SIG-M5 treated with dmso at 0.1 percent for 504 hours (cell line): ENCODE measurements at regions not wholly inside any gene's neighbourhood (a gene's known extent, or its start where the extent isn't known, plus 50 kb on each side); places are given as distances from the start of the nearest gene placed in this dataset.
"Not testable (repeated sequence)": the region's sequence is repeated elsewhere in the genome, so short reads cannot be mapped to it uniquely, and the experiment has no call there.

ENCODE experiments used
- DNase-seq: peaks from one replicate; lab custom pipeline; 2025; ENCODE audit not compliant: unreplicated experiment; lab: John Stamatoyannopoulos, UW

DNA sequence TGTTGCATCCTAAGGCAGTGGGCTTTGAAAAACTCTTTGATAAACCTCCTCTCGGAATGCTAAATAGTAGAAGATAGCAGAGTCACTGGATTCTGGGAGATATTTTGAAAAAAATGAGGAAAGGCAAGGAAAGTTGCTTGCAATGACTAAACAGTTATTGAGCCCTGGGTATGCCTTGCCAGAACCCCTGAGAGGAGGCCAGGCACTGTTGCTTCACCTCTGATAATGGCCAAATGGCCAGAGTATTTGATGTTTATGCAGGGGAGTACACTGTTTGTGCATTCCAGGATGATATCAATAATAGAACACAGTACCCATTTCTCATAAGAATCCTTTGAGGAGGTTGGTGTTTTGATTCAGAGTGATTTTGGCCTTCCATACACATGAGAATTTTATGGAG, 935.1 kb upstream of the WWC1 start:
- no peak for DNase-seq

DNA sequence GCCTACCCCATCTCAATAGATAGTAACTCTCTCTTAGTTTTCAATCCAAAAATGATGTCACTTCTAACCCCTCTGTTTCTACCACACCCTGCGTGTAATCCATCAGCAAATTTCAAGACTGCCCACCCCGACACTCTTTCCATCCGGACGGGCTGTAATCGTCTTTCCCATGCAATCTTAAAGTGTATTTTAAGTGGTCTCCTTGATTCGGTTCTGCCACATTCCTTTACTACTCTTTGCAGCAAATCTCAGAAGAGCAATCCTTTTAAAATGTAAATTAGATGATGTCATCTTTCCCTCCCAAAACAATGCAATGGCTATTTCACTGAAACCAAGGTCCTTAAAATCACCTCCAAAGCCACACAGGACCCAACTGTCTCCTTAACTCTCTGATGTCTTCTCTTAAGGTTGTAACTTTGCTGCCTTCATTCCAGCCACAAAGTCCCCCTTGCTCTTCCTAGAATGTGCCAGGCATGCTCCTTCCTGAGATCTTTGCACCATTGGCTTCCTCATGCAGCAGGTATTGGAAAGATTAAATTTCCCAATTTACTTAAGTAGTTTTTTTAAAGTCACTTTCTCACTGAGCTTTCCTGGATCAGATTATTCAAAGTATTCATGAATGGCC, 932.5 kb upstream of the WWC1 start:
- no peak for DNase-seq

DNA sequence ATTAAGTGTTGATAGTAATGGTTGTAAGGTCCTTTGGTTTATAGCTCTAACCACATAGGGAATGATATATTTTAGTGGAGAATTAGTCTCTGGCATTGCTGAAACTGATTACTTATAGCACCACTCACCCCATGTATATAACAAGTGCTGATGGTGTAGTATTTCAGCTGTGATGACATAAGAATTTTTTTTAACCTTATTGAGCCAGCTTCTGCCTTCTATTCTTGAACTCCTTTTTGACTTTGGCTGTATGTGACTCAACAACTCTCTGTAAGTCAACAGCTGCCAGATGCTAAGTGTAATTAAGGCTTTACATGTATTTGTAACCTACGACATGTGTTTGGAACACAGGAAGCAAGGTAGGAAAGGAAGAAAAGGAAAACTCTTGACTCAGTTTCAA, 929.6 kb upstream of the WWC1 start:
- DNase-seq: no peak

DNA sequence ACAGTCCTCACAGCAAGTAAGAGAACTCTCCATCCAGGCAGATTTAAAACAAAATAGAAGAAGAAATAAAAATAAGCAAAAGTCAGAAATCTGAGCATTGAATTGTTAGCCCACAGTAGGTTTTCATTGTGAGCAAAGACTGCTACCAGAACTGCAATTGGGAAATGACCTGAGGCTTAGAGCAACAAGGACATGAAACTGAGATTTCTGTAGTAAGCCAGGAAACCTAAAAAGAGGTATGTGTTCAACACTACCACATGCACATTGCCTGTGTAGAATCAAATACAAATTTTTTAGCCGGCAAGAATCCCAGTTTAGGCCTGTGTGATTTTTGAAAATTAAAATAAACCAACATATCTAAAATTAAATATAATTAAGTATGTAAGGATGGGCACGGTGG, 928.4 kb upstream of the WWC1 start:
- DNase-seq: no peak

DNA sequence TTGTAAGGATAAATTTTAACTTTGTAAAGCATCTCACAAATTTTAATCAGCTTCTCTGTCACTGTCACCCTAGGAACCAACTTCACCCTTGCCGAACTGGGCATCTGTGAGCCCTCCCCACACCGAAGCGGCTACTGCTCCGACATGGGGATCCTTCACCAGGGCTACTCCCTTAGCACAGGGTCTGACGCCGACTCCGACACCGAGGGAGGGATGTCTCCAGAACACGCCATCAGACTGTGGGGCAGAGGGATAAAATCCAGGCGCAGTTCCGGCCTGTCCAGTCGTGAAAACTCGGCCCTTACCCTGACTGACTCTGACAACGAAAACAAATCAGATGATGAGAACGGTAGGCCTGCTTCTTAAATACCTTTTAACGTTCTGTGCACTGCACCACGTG, 916.3 kb upstream of the WWC1 start:
- DNase-seq: no peak

DNA sequence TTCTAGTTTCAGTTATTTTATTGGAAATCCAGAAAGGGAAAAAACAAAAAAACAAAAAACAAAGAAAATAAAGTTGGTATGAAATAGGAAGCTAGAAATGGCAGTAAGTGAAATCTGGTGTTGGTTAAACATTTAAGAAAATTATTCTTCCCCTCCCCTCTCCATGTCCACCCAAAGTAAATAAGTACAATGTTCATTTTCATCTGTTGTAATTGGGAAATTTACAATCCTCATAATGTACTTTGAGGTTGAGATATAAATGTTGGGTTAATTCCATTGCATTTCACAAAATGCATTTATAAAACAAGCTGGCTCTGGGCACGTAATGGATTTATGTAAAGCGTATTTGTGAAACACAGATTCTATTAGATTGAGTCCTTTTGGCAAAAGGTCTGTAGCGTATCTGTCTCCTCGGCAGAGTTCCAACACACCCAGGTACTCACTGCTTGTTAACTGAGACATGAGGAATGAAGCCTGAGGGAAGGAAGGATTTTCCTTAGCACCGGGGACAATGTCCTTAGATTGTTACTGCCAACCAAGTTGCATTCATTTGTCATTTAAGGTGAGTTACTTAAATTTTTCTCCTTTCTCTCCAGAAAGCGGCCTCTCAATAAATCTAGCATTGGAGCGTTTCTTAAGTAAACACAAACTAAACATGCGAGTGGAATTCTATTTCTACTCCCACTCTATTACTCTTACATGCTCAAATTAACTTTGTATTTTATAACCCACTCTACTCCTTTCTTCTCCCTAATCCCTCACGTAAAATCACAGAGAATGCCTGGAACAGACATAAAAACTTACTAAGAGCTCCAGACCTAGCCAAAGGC, 912.3 kb upstream of the WWC1 start:
- DNase-seq: no peak

DNA sequence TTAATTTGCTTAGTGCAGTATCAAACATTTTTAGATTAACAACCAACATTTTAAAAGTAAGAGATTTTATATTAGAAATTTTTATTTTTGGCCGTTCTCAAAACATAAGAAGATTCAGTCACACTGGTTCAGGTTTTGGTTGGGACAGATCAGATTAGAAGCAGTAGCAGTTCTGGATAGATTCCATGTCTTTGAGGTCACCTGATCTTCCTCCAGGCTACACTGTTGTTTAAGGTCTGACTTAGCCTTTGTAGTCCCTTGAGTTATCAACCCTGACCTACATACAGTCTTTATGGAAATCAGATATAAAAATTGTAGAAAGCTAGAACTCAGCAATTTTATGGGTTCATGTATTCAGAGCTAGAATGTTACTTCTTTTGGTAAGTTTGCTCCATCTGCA, 910.0 kb upstream of the WWC1 start:
- no peak for DNase-seq

DNA sequence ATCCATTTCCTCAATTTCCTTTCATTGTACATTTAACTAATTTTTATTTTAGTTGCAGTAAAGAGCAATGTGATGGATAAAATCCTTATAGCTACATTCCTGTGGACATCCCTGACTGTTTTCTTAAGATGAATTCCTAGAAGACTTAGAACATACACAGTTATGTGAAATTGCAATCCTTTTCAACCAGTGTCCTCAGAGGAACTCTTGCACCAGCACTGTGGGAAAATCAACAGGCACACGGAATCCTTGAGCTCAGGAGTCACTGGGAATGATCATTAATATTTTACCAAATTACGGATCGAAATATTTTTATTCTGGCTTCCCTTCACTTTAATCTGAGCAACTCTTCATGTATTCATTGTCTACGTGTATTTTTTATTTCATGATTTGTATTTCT, 901.9 kb upstream of the WWC1 start:
- DNase-seq: no peak

DNA sequence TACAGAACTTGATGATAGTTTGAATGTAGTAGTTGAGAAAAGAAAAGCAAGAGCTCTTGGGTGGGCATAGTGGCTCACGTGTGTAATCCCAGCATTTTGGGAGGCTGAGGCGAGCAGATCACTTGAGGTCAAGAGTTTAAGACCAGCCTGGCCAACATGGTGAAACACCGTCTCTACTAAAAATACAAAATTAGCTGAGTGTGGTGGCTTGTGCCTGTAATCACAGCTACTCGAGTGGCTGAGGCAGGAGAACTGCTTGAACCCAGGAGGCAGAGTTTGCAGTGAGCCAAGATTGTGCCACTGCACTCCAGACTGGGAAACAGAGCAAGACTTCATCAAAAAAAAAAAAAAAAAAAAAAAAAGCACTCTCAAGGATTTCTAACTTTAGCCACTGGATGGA, 900.2 kb upstream of the WWC1 start:
- DNase-seq: not testable (repeated sequence)

DNA sequence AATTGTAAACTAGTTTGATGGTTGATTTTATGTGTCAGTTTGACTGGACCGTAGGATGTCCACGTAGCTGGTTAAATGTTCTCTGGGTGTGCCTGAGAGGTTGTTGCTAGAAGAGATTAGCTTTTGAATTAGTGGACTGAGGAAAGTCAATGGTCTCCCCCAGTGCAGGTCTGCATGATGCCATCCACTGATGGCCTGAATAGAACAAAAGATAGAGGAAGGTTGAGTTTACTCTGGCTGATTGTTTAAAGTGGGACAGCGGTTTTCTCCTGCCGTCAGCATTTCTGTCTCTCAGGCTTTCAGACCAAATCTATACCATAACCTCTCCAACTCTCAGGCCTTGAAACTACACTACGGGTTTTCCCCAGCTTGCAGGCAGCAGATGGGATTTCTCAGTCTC, 899.2 kb upstream of the WWC1 start:
- no peak for DNase-seq

DNA sequence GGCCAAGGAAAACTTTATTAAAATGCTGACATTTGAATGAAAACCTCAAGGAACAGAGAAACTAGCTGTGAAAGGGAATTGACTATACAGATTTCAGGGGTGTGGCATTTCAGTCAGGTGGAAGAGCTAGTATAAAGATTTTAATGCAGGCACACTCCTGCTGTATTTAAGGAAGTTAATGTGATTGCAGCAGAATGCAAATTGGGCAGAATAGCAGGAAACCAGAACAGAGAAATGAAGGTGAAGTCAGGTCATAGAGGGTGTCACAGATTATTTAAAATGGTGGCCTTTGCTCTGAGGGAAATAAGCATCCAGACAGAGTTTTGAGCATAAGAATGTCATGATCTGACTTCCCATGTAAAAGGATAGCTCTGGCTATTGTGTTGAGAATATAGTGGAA, 898.1 kb upstream of the WWC1 start:
- no peak for DNase-seq

DNA sequence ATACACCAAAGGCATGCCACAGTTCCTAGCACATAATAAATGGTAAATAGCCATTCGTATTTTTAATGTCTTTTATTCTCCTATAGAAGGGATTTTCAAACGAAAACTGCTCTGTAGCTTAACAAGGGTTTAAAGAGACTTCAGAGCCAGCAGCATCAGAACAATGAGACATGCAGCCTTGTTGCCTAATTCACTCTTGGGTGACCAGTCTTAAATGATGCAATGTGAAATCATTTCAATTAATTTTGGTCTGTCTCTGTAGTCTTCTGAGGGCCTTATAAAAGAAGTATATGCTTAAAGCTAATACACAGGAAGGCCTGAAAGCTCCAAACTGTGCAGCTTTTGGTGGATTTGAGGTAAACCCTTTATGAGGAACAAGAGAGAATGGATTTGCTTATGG, 888.8 kb upstream of the WWC1 start:
- DNase-seq: no peak

DNA sequence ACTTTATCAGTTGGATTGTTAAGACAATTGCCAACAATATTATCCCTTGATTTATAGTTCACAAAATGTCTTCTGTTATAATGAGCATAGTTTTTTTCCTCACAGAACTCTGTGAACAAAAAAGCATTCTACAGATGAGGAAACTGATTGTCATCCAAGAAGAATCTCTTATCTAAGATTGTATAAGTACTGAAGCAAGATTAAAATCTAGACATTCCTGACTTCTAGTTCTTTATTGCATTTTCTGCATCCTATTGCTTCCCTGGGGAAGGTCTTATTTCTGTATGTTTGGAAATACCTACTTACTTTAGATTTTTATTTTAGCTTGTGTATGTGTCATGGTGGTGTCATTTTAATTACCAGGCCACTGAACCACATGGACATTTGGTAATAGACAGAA, 884.9 kb upstream of the WWC1 start:
- DNase-seq: no peak

DNA sequence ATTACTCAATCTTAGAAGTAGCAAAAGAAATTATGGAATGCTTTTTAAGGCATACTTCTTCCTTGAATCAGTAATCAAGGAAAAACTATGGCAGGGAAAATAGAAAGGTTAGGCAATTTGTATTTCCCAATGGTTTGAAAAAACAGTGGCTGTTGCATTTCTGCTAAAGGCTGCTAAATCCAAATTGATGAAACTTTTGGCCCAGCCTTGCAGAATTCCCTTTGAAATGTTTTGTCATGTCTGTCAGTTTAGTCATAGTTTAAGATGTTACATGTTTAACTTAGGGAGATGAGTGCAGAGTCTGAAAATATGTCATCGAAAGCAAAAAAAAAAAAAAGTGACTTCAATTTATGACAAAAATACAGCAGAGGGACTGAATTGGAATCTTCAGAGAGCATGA, 878.9 kb upstream of the WWC1 start:
- no peak for DNase-seq

DNA sequence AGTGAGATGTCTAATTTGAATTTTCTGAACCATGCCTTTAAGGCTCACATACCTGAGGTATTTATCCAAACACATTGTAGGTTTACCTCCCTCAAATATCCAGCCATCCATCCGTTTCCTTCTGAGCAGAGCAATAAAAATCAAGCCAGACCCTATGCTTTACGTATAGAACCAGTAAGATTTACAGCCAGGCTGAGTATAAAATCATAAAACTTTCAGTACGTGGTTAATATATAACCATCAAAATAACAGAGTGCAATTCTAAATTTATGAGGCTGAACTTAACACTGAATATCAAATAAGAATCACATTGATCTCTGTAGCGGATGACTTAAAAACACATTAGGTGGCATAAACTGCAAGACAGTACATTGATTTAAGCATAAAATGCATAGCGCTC, 877.9 kb upstream of the WWC1 start:
- DNase-seq: no peak

DNA sequence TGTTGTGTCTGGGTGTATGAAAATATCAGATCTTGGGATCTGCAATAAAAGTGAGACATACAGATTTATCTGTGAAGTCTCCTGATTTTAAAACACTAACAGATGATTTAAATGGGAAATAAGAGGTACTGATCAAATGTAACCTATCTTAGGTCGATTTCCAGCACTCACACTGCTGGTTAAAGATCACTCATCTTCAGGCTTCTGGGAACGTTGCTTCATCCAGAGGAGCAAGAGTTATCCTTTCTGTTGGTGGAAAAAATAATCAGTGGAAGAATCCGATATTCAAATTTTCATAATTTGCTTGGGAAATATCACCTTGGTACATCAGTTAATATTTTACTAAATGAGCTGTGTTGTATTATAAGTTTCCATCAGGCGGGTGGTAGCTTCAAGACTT, 876.8 kb upstream of the WWC1 start:
- no peak for DNase-seq

DNA sequence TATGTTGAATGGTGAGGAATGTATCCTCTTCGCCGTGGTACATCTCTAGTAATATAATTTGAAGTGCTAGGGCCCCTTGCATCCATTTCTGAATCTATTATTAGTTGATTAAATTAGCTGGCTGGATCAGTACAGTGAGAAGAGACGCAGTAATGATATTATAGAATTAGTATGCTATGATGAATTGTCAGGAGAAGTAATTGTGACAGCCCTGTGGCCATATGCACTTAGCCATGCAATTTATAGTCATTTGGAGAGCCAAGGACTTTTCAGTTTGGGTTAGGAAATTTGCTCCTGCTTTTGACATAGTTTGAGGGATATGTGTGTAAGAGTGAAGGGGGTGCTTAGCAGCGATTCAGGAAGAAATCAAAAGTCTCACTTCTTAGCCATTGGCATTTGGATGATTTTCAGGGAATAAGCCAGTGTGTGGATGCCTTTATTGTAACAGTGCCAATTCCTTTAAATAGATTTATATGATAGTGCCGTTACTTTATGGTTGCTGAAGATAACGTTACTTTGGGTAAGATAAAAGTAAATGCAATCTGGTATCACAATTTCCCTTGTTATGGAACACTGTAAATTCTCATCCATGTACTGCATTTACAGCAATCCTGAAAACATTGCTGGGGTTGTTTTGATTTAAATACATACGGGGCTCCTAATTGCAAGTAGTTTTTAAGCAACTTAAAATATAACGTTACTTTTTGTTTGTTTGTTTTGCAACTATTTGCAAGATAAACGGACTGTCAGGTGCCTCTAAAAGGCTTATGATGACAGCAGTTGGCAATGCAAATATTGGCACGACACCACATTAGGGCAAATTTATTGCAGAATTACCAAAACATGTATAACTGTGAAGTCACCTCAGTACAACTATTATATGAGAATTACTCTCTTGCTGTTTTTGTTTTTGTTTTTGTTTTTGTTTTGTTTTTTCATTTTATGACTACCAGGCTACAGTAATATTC, 875.4 kb upstream of the WWC1 start:
- no peak for DNase-seq

DNA sequence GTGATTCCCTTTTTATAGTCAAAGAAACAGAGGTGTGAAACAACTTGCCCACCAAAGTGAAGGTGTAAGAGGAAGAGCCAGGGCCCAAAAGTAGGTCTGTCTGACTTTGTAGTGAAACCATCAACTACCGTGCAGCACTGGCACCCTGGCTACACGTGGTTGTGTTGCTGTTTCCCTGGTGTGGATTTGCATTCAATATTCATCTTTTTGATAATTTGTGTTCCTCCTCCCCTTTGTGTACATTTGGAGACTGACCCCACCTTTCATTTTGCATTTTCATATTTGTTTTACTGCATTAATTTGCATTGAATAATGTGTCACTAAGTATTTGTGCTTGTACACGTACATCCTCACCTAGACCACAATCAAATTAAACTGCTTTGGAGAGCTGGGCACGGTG, 873.8 kb upstream of the WWC1 start:
- no peak for DNase-seq

DNA sequence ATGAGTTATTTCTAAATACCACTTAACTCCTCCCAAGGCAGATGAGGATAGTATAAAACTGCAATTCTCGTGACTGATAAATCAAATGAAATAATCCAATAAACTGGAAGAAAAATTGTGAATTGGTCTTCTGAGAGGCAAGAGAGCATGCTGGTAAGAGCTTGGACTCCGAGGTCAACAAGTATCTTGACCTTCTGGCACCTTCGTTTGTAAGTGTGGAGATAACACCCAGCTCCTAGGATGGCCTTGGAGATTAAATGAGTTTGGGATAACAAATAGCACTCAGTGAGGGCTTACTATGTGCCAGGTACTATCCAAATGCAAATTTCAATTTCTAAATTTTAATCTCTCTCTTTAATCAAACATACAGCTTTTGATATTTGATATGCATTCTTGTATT, 866.3 kb upstream of the WWC1 start:
- DNase-seq: no peak

DNA sequence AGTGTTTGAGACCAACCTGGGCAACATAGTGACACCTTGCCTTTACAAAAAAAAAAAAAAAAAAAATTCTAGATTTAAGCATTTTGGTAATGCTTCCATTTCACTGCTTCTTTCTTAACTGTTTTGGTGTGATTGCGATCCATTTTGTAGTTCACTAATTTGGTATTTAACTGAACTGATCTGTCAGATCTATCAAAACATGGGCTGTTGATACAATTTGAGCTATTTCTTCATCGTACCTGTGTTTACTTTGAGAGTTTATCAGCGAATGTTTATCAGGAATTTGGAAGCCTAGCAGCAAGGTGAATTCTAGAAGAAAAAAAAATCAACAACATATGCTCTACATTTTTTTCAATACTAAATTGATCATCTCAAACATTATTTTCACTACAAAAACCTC, 864.9 kb upstream of the WWC1 start:
- DNase-seq: no peak

DNA sequence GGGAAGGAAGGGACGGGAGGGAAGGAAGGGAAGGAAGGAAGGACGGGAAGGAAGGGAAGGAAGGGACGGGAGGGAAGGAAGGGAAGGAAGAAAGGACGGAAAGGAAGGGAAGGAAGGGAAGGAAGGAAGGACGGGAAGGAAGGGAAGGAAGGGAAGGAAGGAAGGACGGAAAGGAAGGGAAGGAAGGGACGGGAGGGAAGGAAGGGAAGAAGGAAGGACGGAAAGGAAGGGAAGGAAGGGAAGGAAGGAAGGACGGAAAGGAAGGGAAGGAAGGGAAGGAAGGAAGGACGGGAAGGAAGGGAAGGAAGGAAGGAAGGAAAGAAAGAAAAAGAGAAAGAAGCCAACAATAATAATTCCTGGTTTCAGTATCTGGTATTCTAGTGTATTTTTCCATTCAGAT, 863.8 kb upstream of the WWC1 start:
- DNase-seq: not testable (repeated sequence)

DNA sequence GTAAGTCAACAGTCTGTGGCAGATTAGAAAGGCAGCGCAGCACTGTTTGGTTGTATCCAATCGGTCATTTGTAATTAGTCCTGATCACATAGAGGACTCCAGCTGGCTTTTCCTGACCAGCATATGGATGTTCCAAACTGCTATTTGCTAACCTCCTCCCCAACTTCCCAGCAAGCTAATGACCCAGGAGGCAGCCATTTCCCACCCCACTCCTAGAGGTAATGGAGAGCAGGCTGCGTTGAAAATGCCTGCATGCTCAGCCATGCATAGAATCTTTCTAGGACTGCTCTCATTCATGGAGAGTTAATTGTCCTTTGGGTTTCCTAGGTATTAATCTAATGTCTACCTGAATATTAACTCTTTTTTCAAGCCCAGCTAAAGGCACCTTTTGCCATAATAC, 850.6 kb upstream of the WWC1 start:
- no peak for DNase-seq
